GM21825 (cell line): ENCODE measurements at regions not wholly inside any gene's neighbourhood (a gene's known extent, or its start where the extent isn't known, plus 50 kb on each side); places are given as distances from the start of the nearest gene placed in this dataset.
"Not testable (repeated sequence)": the region's sequence is repeated elsewhere in the genome, so short reads cannot be mapped to it uniquely, and the experiment has no call there.

Source experiments
- ATAC-seq: cut with Tn5 transposase; IDR thresholded peaks from one replicate; pipeline ENCODE4 v1.9.1; 2021; ENCODE audit warnings: mild to moderate bottlenecking, moderate library complexity; ENCODE audit not compliant: unreplicated experiment

DNA sequence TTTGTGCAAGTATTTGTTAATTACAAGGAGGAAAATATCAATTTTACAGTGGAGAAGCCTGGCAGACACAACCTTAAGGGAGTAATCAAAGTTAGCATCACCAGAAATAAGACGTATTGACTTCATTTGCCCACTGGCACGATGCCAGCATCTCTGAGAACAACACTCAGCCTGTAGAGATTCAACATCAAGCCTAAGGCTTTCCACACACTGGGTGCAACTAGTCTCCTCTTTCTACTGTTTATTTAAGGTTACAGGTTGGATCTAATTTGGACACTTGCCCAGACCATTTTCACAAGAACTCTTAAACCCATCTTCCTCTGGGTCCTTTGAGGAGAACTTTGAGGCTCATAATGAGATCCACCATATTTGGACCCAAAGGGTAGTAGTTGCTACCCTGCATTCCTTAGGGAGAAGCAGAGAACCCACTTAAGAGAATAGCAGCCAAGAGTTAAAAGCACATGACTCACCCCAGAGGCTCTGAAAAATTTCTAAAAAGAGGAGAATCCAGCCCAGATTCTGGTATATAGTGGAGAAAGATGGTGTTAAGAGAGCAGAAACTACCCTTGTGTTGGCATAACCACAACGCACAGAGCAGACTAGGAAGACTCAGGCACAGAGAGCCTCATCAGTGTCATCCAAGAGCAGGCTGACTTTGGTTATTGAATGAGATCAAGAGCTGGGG is 97.3 kb downstream of the CCDC71L start:
- no peak for ATAC-seq

DNA sequence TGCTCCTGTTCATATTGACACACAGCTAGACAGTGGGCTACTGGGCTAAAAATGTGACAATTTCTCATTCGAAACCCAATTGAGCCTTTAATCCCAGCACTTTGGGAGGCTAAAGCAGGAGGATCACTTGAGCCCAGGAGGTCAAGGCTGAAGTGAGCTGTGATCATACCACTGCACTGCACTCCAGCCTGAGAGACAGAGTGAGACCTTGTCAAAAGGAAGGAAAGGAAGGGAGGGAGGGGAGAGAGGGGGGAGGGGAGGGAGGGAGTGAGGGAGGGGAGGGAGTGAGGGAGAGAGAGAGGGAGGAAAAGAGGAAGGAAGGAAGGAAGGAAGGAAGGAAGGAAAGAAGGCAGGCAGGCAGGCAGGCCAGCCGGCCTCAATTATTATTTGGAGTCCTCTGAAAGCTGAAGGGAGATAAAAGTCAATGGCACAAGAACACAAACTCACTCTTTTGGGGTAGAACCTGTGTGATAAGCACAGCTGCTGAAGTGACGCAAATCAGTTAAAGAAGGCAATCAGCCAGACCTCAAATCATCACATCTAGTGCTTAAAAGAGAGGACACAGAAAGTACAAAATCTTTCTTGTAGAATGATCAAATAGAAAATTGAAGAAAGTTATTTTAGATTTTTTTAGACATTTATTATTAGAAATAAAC is 98.1 kb downstream of the CCDC71L start:
- no peak for ATAC-seq

- ATAC-seq, result no peak
These were observed 99.1 kb downstream of the CCDC71L start for GRCh38 chr7:106561666-106562411.

DNA sequence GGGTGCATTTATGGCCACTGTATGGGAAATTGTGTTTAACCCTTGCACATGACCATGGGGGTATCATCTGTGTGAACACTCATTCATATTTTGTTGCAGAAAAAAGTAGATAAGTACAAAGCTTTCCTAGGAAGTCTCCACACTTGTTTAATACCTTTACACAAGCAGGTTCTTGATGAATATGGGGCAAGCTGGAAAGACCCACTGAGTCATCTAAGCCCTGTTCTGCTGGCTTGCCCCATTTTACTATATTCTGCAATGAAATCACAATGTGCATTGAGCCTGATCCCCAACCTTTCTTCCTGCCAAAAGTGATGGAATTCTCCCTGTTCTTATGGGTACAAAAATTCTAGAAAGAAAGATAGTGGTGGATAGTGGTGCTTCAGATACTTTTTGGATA is 99.8 kb downstream of the CCDC71L start:
- no peak for ATAC-seq

DNA sequence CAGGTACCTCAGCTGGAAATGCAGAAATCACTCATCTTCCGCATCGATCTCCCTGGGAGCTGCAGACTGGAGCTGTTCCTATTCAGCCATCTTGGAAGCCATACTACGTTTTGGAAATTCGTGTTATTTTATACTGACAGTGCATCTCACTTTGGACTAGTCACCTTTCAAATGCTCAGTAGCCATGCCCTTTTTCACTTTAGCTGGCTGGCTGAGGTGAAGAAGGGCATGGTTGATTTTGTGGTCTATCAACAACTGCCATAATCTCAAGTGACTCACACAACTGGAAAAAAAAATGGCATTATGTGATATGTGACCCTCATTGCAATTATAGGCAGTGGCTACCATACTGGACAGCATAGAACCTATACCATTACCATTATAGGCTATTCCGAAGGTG is 100.5 kb downstream of the CCDC71L start:
- ATAC-seq, result no peak

DNA sequence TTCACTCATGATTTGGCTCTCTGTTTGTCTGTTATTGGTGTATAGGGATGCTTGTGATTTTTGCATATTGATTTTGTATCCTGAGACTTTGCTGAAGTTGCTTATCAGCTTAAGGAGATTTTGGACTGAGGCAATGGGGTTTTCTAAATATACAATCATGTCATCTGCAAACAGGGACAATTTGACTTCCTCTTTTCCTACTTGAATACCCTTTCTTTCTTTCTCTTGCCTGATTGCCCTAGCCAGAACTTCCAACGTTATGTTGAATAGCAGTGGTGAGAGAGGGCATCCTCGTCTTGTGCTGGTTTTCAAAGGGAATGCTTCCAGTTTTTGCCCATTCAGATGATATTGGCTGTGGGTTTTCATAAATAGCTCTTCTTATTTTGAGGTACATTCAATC is 104.7 kb downstream of the CCDC71L start:
- not testable (repeated sequence) for ATAC-seq

DNA sequence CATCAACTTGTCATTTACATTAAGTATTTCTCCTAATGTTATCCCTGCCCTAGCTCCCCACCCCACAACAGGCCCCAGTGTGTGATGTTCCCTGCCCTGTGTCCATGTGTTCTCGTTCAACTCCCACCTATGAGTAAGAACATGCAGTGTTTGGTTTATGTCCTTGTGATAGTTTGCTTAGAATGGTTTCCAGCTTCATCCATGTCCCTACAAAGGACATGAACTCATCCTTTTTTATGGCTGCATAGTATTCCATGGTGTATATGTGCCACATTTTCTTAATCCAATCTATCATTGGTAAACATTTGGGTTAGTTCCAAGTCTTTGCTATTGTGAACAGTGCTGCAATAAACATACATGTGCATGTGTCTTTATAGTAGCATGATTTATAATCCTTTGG is 106.3 kb downstream of the CCDC71L start:
- not testable (repeated sequence) for ATAC-seq

DNA sequence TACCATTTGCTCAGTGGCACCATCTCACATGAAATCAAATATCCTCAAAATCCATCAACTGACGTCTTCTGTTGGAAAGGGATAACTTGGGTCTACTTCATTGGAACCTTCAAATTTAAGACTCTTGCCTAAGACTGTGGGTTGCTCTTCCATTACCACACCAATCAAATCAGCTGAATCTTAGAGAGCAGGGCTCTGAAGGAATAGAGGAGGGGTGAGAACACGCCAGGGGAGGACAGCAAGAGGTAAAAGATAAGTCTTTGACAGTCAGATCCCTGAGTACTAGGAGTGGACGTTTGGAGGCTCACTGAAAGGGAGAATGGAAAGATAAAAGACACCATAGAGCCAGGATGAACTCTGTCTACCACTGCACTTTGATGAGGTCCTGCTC is 107.5 kb downstream of the CCDC71L start:
- ATAC-seq, result no peak

DNA sequence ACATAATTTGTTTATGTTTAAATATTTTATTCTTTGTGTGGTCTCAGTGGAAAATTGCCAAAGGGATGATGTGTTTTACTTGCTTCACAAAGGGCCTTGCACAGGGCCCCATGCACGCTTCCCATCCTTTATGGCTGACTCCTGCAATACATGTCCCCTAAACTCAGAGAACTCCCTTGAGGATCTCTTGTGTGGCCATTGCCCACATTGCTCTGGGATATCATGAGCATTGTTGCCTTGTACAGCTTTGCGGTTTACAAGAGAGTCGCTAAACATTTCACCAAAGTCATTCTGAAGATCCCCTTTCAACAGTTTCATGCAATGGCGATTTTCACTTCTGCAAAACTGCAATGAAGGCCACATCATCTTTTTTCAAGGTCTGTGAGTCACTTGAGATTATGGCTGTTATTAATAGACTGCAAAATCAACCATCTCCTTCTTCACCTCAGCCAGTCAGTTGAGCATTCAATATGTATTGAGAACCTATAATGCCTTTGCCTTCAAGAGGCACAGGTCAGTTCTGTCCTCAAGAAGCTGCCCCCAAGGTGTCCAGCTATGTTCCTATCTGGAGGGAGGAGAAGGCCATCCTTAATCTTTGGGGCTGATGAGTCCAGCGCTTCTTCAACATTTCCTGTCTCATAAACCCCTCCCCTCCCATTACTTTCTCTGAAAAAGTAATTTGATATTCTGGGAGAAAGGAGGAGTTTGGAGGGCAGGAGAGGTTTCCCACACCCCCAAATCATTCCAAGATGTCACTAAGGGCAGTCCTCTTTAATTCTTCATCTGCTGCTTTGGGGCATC is 108.1 kb downstream of the CCDC71L start:
- peak; percentile 99 for ATAC-seq

- no peak for ATAC-seq
These were observed 109.0 kb downstream of the CCDC71L start for GRCh38 chr7:106551936-106552335.

- no peak for ATAC-seq
These were observed 112.5 kb downstream of the CCDC71L start for GRCh38 chr7:106548491-106548890.

DNA sequence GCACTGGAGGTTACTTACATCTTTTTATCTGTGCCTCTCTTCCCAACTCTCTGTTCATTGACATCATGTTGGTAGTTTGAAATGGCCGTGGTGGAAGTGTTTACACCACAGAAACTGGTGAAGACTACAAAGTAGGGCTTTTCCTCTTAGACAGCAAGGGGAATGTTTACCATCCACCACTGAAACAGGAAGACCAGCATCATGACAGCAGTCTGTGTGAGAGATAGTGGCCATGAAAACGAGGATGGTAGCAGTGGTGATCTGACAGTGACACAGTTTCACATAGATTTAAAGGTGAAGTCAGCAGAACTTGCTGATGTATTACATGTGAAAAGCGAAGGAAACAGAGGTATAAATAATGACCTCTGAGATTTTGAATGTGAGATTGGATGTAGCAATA is 115.7 kb downstream of the CCDC71L start:
- ATAC-seq, result no peak

GRCh38 chr7:106543221-106543757 is 117.7 kb downstream of the CCDC71L start:
- no peak for ATAC-seq

DNA sequence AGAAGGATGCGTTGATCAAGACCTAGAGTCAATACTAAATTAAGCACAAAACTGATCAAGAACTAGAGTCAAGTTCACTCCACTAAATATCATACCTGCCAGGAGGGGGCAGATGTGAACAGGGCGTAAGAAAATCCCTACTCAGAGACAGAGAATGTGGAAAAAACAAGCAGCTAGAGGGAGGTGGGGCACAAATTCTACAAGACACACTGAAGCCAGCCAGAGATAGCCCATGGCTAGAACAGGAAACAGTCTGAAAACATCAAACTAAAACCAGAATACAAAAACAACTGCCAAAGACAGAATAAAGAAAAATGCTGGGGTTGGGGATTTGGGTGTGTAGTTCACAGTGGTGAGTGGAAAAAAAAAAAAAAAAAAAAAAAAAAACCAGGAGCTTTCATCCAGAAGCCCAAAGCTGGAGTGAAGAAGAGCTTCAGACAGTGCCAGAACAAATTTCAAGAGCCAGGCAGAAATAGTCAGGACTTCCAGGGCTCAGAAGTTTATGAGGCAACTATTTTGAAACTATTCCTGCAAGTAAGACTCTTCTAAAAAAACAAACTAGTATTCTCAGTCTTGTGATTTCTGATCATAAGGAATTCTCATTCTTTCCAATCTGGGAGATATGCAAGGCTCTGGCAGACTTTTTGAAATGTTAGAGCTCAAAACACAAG is 118.3 kb downstream of the CCDC71L start:
- peak; percentile 82 for ATAC-seq

DNA sequence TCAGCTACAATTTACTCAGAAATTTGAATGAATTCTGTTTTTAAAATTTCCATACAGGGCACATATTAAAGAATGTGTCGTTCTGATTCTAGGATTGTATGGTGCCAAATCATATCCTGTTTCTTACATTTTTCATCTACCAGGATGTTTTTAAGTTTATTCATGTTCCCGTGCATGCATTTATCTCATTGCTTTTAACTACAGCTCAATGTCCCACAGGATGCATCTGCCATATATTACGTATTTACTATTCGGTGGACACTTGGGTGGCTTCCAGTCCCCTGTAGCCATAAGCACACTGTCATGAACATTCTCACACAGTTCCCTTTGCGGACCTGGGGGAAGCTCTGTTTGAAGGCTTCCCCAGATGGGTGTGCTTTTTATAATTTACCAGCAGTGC is 122.3 kb downstream of the CCDC71L start:
- no peak for ATAC-seq

GRCh38 chr7:106537119-106537518 is 123.8 kb downstream of the CCDC71L start:
- ATAC-seq, result no peak

GRCh38 chr7:106536079-106536478 is 124.9 kb downstream of the CCDC71L start:
- ATAC-seq, result no peak

DNA sequence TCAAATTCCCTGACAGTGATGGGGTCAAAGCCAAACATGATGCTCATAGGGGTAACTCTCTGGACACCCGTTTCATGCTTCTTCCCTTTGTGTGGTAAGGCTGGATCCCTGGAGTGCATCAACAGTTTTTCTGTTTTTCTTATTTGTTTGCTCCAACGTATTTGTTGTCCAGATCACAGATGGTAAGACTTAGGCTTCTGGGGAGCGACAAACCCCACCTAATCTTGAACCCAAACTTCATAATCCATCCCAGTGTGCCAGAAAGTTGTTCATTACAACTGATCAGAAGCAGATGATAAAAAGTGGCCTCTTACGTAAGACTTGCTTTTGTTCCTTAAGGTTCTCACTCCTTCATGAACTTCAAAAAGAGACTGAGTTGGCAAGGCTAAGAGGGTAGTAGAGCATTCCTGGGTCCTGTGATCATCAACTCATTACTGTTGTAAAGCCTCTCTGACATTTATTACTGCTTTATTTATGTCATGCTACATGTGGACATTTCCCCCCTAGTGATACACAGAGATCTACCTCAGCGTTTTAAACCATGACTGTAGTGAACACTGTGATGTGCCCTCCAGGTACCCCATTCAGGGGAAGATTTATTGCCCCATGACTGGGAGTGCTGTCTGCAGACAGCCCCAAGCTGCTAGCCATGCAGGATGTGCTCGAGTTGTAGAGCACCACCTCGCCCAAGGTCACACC is 125.6 kb downstream of the CCDC71L start:
- no peak for ATAC-seq

DNA sequence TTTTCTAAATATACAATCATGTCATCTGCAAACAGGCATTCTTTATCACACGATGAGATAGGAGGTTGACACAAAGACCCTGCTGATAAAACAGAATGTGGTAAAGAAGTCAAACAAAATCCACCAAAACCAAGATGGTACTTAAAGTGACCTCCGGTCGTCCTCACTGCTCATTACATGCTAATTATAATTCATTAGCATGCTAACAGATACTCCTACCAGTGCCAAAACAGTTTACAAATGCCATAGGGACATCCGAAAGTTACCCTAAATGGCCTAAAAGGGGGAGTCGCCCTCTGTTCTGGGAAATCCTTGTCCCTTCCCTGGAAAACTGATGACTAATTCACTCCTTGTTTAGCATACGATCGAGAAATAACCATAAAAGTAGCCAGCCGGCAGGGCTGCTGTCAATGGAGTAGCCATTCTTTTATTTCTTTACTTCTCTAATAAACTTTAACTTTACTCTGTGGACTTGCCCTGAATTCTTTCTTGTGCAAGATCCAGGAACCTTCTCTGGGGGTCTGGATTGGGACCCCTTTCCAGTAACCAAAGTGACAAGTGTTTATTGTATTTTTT is 126.6 kb downstream of the CCDC71L start:
- ATAC-seq, result no peak
